Activated CD8-positive, alpha-beta T cell treated with anti-CD3 and anti-CD28 coated beads for 36 hours (primary cell): ENCODE measurements at regions not wholly inside any gene's neighbourhood (a gene's known extent, or its start where the extent isn't known, plus 50 kb on each side); places are given as distances from the start of the nearest gene placed in this dataset.

Experiments
- ATAC-seq: fragments of 200-7000 bp; cut with Tn5 transposase; one replicate; pipeline ENCODE4 v1.10.0; 2021; ENCODE audit warnings: mild to moderate bottlenecking, moderate library complexity
- CTCF ChIA-PET: fragments of 350-600 bp; sonication (Branson Sonifier 250); formaldehyde crosslinking; loops from one replicate; lab custom pipeline; 2021; ENCODE audit warnings: antibody characterized with exemption; lab: Charles Lee
- POLR2A ChIA-PET: fragments of 350-600 bp; sonication (Branson Sonifier 250); formaldehyde crosslinking; loops from one replicate; lab custom pipeline; 2021; ENCODE audit warnings: antibody characterized with exemption; lab: Charles Lee
- DNase-seq: peaks from one replicate; pipeline ENCODE4 v3.0.0-alpha.2; 2020
- H3K27ac Mint-ChIP-seq: one replicate; pipeline ENCODE4 v1.8.0; 2021; ENCODE audit warnings: mild to moderate bottlenecking, mixed read lengths
- H3K27me3 Mint-ChIP-seq: one replicate; pipeline ENCODE4 v1.8.0; 2021; ENCODE audit warnings: mixed read lengths
- H3K36me3 Mint-ChIP-seq: one replicate; pipeline ENCODE4 v1.8.0; 2021; ENCODE audit warnings: low read depth, mixed read lengths
- H3K4me1 Mint-ChIP-seq: one replicate; pipeline ENCODE4 v1.8.0; 2021; ENCODE audit warnings: low read depth, mixed read lengths
- H3K4me3 Mint-ChIP-seq: one replicate; pipeline ENCODE4 v1.8.0; 2021; ENCODE audit warnings: mild to moderate bottlenecking, moderate library complexity, mixed read lengths
- H3K9me3 Mint-ChIP-seq: one replicate; pipeline ENCODE4 v1.8.0; 2021; ENCODE audit warnings: mixed read lengths
- intact Hi-C: fragments of 100-400 bp; cut with micrococcal nuclease; formaldehyde crosslinking; loops from one replicate; pipeline ENCODE4 v1.10.0; 2022
- TF ChIP-seq, protein P1 (sequence below): fragments of 200-600 bp; IDR thresholded peaks from one replicate; pipeline ENCODE4 v1.8.0; 2022; ENCODE audit warnings: antibody characterized with exemption, mild to moderate bottlenecking

DNA sequence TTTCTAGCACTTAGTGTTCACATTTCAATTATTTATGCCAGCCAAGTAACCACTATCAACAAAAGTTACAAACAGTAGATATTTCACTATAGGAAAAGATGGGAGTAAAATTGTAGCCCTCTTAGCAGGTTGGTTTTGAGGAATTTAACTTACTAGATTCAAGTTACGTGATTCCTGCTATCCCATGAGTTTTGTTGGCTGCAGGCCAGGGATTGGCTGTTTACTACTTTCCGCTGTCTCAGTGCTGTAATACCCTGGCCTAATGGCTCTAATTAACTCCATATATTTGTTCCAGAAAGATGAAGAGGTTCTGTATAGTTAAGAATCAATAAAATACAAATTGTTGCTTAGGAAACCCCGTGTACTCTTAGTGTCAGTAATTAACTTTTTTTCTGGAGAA, 55.5 kb upstream of the MAGED1 start:
- ATAC-seq, result no peak
- DNase-seq, result no peak
- POLR2A ChIA-PET, result no interaction called here

More for the DNA sequence above, 55.5 kb upstream of the MAGED1 start:
- Mint-ChIP-seq H3K9me3 (no peaks in the 10 kb centered on the region), H3K27ac (no peak overlapping the region), H3K4me1 (peaks cover 6% of the 10 kb centered on the region), H3K27me3 (no peaks in the 10 kb centered on the region), H3K36me3 (peaks cover 7% of the 10 kb centered on the region), H3K4me3 (no peak overlapping the region)
- TF ChIP-seq, protein P1, sequence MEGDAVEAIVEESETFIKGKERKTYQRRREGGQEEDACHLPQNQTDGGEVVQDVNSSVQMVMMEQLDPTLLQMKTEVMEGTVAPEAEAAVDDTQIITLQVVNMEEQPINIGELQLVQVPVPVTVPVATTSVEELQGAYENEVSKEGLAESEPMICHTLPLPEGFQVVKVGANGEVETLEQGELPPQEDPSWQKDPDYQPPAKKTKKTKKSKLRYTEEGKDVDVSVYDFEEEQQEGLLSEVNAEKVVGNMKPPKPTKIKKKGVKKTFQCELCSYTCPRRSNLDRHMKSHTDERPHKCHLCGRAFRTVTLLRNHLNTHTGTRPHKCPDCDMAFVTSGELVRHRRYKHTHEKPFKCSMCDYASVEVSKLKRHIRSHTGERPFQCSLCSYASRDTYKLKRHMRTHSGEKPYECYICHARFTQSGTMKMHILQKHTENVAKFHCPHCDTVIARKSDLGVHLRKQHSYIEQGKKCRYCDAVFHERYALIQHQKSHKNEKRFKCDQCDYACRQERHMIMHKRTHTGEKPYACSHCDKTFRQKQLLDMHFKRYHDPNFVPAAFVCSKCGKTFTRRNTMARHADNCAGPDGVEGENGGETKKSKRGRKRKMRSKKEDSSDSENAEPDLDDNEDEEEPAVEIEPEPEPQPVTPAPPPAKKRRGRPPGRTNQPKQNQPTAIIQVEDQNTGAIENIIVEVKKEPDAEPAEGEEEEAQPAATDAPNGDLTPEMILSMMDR, result no peak
- CTCF ChIA-PET, result interaction anchor here (0.6 kb wide), 1 partner anchor 15 kb away, joined by 3 read pairs; no protein-coding TSS in a partner anchor
- intact Hi-C loops, result no loop called here
